GM21390 (cell line): ENCODE measurements at regions not wholly inside any gene's neighbourhood (a gene's known extent, or its start where the extent isn't known, plus 50 kb on each side); places are given as distances from the start of the nearest gene placed in this dataset.

Experiments
- ATAC-seq: cut with Tn5 transposase; IDR thresholded peaks from one replicate; pipeline ENCODE4 v1.9.1; 2021; ENCODE audit not compliant: unreplicated experiment

DNA sequence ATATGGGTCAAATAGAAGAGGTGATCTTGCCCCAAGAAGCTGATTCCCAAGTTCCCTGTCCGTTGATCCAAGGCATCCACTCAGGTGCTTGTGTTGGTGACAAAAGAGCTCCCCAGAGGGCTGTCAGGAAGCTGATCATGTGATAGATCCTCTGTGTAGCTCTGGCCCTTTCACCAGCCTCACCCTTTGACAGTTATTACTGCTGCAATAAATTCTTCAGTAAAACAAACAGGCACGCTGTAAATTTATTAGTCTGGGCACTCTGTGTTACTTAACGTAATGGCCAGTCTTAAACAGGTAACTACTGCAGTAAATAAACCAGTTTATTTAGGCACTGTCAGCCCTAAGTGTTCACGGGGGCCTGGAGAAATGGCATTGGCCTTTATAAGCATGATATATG lies 473.9 kb downstream of the BCL11B start:
- no peak for ATAC-seq

GRCh38 chr14:98799891-98800290 lies 472.1 kb downstream of the BCL11B start:
- ATAC-seq, result no peak

- ATAC-seq, result no peak
Measured at GRCh38 chr14:98802044-98802443, 470.0 kb downstream of the BCL11B start.

DNA sequence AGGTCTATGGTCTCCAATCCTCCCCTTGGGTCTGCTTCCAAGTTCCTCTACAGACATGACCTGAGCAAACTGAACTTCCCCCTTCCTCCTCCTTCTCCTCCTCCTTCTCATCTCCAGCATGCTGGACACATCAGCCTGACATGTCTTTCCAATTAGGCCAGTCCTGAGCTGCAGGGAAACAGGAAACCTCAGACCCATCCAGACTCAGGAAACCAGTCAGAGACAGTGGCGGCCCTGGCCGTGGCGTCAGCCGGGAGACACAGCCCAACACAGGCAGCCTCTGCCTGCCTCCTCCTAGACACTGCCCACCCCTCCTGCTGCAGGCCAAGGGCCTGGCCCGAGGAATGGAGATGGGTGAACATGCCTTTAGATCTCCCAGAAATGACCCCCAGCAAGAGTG lies 468.8 kb downstream of the BCL11B start:
- no peak for ATAC-seq

- ATAC-seq, result no peak
Measured at GRCh38 chr14:98808494-98809407, 463.2 kb downstream of the BCL11B start.

DNA sequence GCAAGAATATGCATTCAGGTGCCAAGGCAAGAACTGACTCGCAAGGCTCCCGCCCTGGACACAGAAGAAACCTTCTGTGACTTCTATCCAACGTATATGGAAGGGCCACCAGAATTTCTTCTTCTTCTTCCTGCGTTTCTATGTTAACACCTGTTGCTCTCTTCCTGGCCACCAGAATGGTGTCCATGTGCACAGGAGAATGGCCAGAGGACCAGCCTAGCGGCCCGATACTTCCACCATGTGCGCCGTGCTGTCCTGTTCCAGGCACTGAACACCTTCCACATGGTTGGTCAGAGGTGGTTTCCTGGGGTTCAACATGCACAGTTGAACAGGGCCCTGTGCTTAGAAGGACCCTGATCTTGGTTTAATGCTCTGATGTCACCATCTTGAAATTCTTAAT lies 455.8 kb downstream of the BCL11B start:
- ATAC-seq, result no peak

DNA sequence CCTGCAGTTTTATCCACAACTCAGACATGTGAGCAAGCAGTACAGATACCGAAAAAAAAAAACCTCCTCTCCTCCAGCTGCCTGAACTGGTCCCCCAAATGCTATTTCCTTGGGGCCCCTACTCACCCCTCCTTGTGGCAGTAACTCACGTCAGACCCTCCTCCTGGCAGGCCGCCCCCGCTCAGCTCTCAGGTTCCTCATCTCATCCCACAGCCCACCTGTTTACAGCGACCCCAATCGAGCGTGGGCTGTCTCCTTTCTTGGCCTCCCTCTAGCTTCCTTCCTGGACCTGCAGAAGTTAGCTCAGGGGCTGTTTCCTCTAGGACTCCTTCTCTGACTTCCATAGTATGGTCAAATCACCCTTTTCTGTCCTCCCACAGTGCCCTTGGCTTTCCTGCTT lies 455.3 kb downstream of the BCL11B start:
- ATAC-seq, result no peak

- no peak for ATAC-seq
Measured at GRCh38 chr14:98819132-98819866, 452.7 kb downstream of the BCL11B start.

- no peak for ATAC-seq
Measured at GRCh38 chr14:98819867-98820206, 452.2 kb downstream of the BCL11B start.

DNA sequence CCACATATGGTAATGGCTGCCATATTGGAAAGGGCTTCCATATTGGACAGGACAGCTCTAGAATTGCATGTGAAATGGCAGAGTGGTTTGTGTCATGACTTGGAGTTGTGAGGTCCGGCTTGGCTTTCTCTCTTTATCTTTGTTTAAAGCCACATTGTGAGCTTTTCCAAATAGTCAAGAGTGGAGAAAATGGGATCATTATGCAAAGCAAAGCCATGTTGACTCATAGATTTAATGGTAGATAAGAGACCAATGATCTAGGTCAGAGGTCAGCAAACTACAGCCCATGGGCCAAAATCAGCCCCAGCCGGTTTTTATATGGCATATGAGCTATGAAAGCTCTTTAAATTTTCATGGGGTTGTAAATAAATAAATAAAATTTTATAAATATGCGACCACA lies 449.1 kb downstream of the BCL11B start:
- ATAC-seq, result no peak

GRCh38 chr14:98826618-98827017 lies 445.4 kb downstream of the BCL11B start:
- ATAC-seq, result no peak

GRCh38 chr14:98834119-98834518 lies 437.9 kb downstream of the BCL11B start:
- ATAC-seq, result no peak

DNA sequence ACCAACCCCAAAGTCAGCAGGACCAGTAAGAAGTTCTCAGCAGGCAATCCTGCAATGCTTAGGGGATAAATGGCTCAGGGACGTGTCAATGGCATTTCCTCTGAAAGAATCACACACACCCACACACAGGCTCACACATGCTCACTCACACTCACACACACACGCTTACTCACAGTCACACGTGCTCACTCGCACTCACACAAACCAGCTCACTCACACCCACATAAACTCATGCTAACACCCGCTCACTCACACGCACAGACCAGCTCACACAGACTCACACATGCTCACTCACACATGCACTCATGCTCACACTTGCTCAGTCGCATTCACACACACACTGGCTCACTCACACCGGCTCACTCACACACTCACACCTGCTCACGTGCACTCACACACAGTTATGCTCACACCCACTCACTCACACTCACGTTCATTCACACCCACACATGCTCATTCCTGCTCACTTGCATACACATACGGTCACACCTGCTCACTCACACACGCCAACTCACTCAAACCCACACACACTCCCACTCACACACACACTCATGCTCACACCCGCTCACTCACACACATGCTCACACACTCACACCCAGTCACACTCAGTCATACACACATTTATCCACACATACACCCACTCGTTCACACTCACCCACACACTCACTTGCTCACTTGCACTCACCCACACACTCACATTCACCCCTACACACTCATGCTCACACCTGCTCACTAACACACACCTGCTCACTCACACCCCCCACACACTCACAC lies 436.8 kb downstream of the BCL11B start:
- ATAC-seq, result no peak

GRCh38 chr14:98835825-98836100 lies 436.2 kb downstream of the BCL11B start:
- ATAC-seq, result no peak

- ATAC-seq, result no peak
Measured at GRCh38 chr14:98840091-98840490, 431.9 kb downstream of the BCL11B start.

GRCh38 chr14:98840511-98840910 lies 431.5 kb downstream of the BCL11B start:
- no peak for ATAC-seq

DNA sequence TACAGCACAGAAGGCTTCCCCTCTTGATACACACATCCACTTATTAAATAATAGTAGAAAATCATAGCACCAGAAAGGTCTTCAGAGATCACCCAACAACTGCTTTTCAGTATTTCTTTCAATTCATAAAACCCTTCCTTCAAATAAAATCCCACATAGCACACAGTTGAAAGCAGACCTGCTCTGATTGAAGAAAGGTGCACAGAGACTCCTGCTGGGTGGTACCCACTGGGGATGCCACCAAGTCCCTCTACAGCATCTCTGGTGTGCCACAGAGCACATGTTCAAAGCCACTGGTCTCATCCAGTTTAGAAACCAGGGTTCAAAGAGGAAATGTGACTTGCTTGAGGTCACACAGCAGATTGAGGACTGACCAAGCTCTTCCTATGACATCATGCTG lies 427.5 kb downstream of the BCL11B start:
- ATAC-seq, result no peak

DNA sequence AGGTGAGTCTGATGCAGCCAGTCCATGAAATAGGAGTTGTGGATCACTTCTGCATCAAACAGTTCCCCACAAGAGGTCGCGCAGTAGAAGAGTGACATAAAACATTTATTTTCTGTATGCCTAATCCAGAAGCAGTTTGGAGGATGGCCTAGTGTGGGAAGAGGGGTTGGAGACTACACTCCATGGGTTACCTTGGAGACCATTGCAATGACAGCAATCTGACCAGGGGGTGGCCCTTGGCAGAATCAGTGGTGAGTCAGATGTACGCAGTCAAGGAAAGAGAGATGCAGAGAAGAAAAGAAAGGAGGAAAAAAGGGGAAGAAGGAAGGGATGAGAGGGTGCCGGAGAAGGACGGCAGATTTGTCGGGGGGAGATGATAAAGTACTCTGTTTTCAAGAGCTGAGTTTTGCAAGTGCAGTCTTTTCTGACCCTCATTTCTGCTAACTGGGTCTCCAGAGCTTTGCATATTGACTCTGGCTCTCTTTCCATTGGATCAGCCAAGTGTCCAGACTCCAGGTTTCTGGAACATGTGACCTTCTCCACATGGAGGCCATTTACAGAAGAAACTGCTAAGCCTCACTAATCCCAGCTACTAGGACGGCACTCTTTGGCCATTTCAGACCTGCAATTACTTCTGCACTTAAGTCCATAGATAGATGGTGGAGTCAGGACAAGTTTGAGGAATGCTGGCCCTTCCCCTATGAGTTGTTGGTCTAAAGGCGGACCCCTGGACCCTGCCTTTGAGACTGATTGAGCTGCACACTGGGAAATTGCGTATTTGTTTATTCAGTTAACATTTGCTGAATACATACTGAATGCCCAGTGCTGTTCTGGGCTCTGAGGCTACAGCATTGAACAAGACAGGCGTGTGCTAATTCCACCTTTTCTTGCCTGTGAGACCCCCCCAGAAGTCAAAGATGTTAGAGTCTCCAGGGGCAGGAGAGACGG lies 424.2 kb downstream of the BCL11B start:
- ATAC-seq, result no peak

GRCh38 chr14:98853063-98853729 lies 418.8 kb downstream of the BCL11B start:
- ATAC-seq, result no peak
